Panc1 (cell line): ENCODE measurements at regions not wholly inside any gene's neighbourhood (a gene's known extent, or its start where the extent isn't known, plus 50 kb on each side); places are given as distances from the start of the nearest gene placed in this dataset.
A peak's percentile ranks its signal among the peaks of the same experiment; 100 is the strongest.

Source experiments
- ATAC-seq: fragments of 200-7000 bp; cut with Tn5 transposase; 2 replicates; pipeline ENCODE4 v1.9.1; 2020; ENCODE audit warnings: mild to moderate bottlenecking, moderate library complexity
- BruUV-seq: library from RNA; stranded (reverse); fragments of 400-500 nt; replicated peaks from 2 replicates; lab custom pipeline; 2021; lab: Mats Ljungman, UMichigan
- CTCF ChIA-PET: fragments of 300-600 bp; sonication (Branson Sonifier 250); formaldehyde crosslinking; loops from one replicate; lab custom pipeline; 2022; ENCODE audit warnings: antibody characterized with exemption; lab: Charles Lee
- POLR2A ChIA-PET: fragments of 300-600 bp; sonication (Branson Sonifier 250); formaldehyde crosslinking; loops from one replicate; lab custom pipeline; 2022; ENCODE audit warnings: antibody characterized with exemption; lab: Charles Lee
- DNase-seq: peaks from one replicate; pipeline ENCODE4 v3.0.0-alpha.2; 2010; ENCODE audit warnings: low read depth, low spot score
- H3K27ac ChIP-seq: 2 replicates; pipeline ENCODE4 v1.5.1; 2011; ENCODE audit warnings: mild to moderate bottlenecking, low read length, inconsistent platforms
- H3K27me3 ChIP-seq: fragments of 200-500 bp; sonication (Bioruptor generic); 2 replicates; pipeline ENCODE4 v1.6.0; 2014; ENCODE audit warnings: low read length, inconsistent platforms; ENCODE audit not compliant: control insufficient read depth, insufficient read depth
- H3K36me3 ChIP-seq: fragments of 200-500 bp; sonication (Bioruptor generic); 2 replicates; pipeline ENCODE4 v1.5.1; 2014; ENCODE audit warnings: inconsistent platforms, mild to moderate bottlenecking, low read length, moderate library complexity; ENCODE audit not compliant: control insufficient read depth, insufficient read depth
- H3K4me1 ChIP-seq: 2 replicates; pipeline ENCODE4 v1.5.1; 2011; ENCODE audit warnings: inconsistent platforms, mild to moderate bottlenecking, low read length, moderate library complexity; ENCODE audit not compliant: control insufficient read depth, insufficient read depth
- H3K4me3 ChIP-seq, 2 experiments: 2 replicates each; pipeline ENCODE4 v1.5.1; 2011 to 2012; ENCODE audit warnings: low read depth in 2 of 2, low read length in 2 of 2, mild to moderate bottlenecking in 2 of 2, inconsistent platforms in 1 of 2, moderate library complexity in 1 of 2
- H3K9me3 ChIP-seq: fragments of 200-500 bp; sonication (Bioruptor generic); 2 replicates; pipeline ENCODE4 v1.5.1; 2014; ENCODE audit warnings: low read depth, mild to moderate bottlenecking, inconsistent platforms, low read length, moderate library complexity; ENCODE audit not compliant: control insufficient read depth, insufficient read depth
- POLR2AphosphoS5 ChIP-seq: IDR thresholded peaks from 2 replicates; pipeline ENCODE4 v1.6.1; 2012; ENCODE audit warnings: mild to moderate bottlenecking, low read depth, low read length, moderate library complexity
- SIN3A ChIP-seq: IDR thresholded peaks from 2 replicates; pipeline ENCODE4 v1.6.1; 2012; ENCODE audit warnings: low read depth, mild to moderate bottlenecking, low read length, moderate library complexity, borderline replicate concordance; ENCODE audit not compliant: insufficient read depth
- TCF7L2 ChIP-seq: IDR thresholded peaks from 2 replicates; pipeline ENCODE4 v1.6.1; 2011; ENCODE audit warnings: mild to moderate bottlenecking, low read depth, low read length, inconsistent platforms
- in situ Hi-C: cut with HindIII; loops from 2 replicates; pipeline ENCODE4 v1.10.0; 2016; ENCODE audit warnings: low sequenced_read_pairs, low pct_unique_long_range_greater_than_20kb
- intact Hi-C: fragments of 100-400 bp; cut with micrococcal nuclease; formaldehyde crosslinking; loops from one replicate; pipeline ENCODE4 v1.10.0; 2022; ENCODE audit not compliant: unreplicated experiment
- TF ChIP-seq, protein P1 (sequence below): fragments of 450-650 bp; IDR thresholded peaks from 2 replicates; pipeline ENCODE4 v1.5.1; 2017; ENCODE audit warnings: mild to moderate bottlenecking
- TF ChIP-seq, protein P2 (sequence below), 2 experiments: IDR thresholded peaks; 2 replicates each; pipeline ENCODE4 v1.6.1; 2011 to 2012; ENCODE audit warnings: low read depth in 2 of 2, control low read depth in 1 of 2, low read length in 1 of 2, mild to moderate bottlenecking in 1 of 2, moderate library complexity in 1 of 2; ENCODE audit not compliant: insufficient read depth in 1 of 2

DNA sequence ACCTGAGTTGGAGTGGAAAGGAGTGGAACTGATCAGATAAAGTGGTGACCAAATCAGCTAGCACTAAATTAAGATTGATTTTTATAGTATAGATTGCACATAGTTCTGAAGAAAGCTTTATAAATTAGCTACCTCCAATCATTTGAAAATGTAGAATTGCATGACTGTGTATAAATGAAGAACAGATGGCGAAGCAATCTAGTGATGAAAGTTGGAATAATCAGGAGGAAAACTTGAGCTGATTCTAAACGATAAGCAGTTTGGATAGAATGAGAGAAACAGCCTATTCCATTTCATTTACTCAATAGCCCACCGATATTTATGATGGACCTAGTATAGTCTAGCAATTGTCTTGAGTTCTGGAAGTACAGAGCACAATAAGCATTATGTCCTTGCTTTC lies 661.5 kb downstream of the PLA2G4A start:
- ChIA-PET CTCF (no interaction called here), POLR2A (no interaction called here)
- TF ChIP-seq, protein P1, sequence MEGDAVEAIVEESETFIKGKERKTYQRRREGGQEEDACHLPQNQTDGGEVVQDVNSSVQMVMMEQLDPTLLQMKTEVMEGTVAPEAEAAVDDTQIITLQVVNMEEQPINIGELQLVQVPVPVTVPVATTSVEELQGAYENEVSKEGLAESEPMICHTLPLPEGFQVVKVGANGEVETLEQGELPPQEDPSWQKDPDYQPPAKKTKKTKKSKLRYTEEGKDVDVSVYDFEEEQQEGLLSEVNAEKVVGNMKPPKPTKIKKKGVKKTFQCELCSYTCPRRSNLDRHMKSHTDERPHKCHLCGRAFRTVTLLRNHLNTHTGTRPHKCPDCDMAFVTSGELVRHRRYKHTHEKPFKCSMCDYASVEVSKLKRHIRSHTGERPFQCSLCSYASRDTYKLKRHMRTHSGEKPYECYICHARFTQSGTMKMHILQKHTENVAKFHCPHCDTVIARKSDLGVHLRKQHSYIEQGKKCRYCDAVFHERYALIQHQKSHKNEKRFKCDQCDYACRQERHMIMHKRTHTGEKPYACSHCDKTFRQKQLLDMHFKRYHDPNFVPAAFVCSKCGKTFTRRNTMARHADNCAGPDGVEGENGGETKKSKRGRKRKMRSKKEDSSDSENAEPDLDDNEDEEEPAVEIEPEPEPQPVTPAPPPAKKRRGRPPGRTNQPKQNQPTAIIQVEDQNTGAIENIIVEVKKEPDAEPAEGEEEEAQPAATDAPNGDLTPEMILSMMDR: no peak
- TF ChIP-seq TCF7L2 (no peak), POLR2AphosphoS5 (no peak), SIN3A (no peak)
- TF ChIP-seq, protein P2, sequence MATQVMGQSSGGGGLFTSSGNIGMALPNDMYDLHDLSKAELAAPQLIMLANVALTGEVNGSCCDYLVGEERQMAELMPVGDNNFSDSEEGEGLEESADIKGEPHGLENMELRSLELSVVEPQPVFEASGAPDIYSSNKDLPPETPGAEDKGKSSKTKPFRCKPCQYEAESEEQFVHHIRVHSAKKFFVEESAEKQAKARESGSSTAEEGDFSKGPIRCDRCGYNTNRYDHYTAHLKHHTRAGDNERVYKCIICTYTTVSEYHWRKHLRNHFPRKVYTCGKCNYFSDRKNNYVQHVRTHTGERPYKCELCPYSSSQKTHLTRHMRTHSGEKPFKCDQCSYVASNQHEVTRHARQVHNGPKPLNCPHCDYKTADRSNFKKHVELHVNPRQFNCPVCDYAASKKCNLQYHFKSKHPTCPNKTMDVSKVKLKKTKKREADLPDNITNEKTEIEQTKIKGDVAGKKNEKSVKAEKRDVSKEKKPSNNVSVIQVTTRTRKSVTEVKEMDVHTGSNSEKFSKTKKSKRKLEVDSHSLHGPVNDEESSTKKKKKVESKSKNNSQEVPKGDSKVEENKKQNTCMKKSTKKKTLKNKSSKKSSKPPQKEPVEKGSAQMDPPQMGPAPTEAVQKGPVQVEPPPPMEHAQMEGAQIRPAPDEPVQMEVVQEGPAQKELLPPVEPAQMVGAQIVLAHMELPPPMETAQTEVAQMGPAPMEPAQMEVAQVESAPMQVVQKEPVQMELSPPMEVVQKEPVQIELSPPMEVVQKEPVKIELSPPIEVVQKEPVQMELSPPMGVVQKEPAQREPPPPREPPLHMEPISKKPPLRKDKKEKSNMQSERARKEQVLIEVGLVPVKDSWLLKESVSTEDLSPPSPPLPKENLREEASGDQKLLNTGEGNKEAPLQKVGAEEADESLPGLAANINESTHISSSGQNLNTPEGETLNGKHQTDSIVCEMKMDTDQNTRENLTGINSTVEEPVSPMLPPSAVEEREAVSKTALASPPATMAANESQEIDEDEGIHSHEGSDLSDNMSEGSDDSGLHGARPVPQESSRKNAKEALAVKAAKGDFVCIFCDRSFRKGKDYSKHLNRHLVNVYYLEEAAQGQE (IDR thresholded peaks at IDR 0.05; ENCODE audit: insufficient read depth in 1 of 2, low read depth in 2 of 2, low read length in 1 of 2): no peak
- intact Hi-C loops (no loop called here), in situ Hi-C loops (no loop called here)
- Histone ChIP-seq H3K4me3 (no peak overlapping the region), H3K36me3 (no peaks in the 10 kb centered on the region), H3K27me3 (no peaks in the 10 kb centered on the region), H3K4me1 (0 out of 2 replicates have a peak, but pooled peaks cover 3% of the 10 kb centered on the region), H3K27ac (no peak overlapping the region), H3K9me3 (no peaks in the 10 kb centered on the region)
- ATAC-seq (no peak), DNase-seq (no peak)
- BruUV-seq: no TSS peak

DNA sequence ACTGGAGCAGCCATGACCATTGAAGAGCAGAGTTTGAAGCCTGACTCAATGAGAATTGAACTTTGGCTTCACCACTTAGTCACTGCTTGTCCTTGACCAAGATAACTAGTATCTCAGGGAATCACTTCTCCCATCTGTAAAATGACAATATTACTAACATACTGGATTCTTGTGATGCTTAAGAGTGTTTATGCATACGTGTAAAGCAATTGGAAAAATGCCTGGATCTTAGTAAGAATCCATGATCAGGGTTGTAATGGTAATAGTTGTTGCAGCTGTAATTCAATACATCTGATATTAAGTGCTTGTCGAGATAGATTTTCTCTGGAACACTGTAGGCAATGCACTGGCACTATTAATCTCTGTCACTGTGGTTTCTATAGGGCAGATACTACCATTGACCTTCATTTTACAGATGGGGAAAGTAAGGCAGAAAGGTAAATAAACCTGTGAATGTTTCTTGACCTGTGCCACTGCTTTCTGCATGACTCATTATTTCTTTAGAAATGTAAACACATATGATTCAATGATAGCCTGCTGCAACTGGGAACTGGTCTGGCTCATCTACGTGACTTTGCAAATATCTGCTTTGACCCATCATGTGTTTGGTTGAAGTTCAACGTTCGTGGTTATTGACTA lies 662.5 kb downstream of the PLA2G4A start:
- in situ Hi-C loops (no loop called here), intact Hi-C loops (no loop called here)
- peak; percentile 76 for DNase-seq
- Histone ChIP-seq H3K27ac (no peak overlapping the region), H3K4me1 (0 out of 2 replicates have a peak, but pooled peaks cover 3% of the 10 kb centered on the region), H3K36me3 (no peaks in the 10 kb centered on the region), H3K4me3 (no peak overlapping the region), H3K27me3 (no peaks in the 10 kb centered on the region), H3K9me3 (no peaks in the 10 kb centered on the region)
- TF ChIP-seq, protein P2 (IDR thresholded peaks at IDR 0.05; ENCODE audit: insufficient read depth in 1 of 2, low read depth in 2 of 2, low read length in 1 of 2): no peak
- TF ChIP-seq, protein P1: no peak
- TF ChIP-seq SIN3A: no peak
- no peak for TF ChIP-seq POLR2AphosphoS5
- peak; percentile 69; the same call in 1 of the 2 replicates for ATAC-seq
- ChIA-PET POLR2A (no interaction called here), CTCF (no interaction called here)
- no TSS peak for BruUV-seq
